HTR-8/SVneo (cell line): ENCODE measurements at regions not wholly inside any gene's neighbourhood (a gene's known extent, or its start where the extent isn't known, plus 50 kb on each side); places are given as distances from the start of the nearest gene placed in this dataset.

ENCODE experiments used
- DNase-seq: peaks from one replicate; pipeline ENCODE4 v3.0.0; 2011; ENCODE audit warnings: low spot score, mixed read lengths; ENCODE audit not compliant: insufficient read length
- FAIRE-seq: peaks from 2 replicates; lab custom pipeline; 2011; peaks lifted over from hg19 to GRCh38; lab: Jason Lieb, UNC

- no peak for FAIRE-seq
- DNase-seq, result no peak
Observed at GRCh38 chr5:20524991-20525529, 537.1 kb upstream of the CDH18 start.

GRCh38 chr5:20522905-20523482, 535.0 kb upstream of the CDH18 start:
- no peak for FAIRE-seq
- no peak for DNase-seq

GRCh38 chr5:20515606-20516005, 527.6 kb upstream of the CDH18 start:
- FAIRE-seq, result no peak
- DNase-seq, result no peak

- DNase-seq (no peak), FAIRE-seq (no peak)
Observed at GRCh38 chr5:20514145-20514544, 526.1 kb upstream of the CDH18 start.

- FAIRE-seq (no peak), DNase-seq (no peak)
Observed at GRCh38 chr5:20500546-20500945, 512.5 kb upstream of the CDH18 start.

GRCh38 chr5:20498926-20499325, 510.9 kb upstream of the CDH18 start:
- no peak for FAIRE-seq

GRCh38 chr5:20498102-20498501, 510.1 kb upstream of the CDH18 start:
- DNase-seq (no peak), FAIRE-seq (no peak)

More at GRCh38 chr5:20498926-20499325, 510.9 kb upstream of the CDH18 start:
- DNase-seq, result no peak

- FAIRE-seq, result no peak
- DNase-seq, result no peak
Observed at GRCh38 chr5:20497356-20497755, 509.4 kb upstream of the CDH18 start.

GRCh38 chr5:20494706-20495105, 506.7 kb upstream of the CDH18 start:
- DNase-seq, result no peak
- FAIRE-seq, result no peak

- no peak for FAIRE-seq
- DNase-seq, result no peak
Observed at GRCh38 chr5:20486826-20487225, 498.8 kb upstream of the CDH18 start.

- FAIRE-seq (no peak), DNase-seq (no peak)
Observed at GRCh38 chr5:20476016-20476415, 488.0 kb upstream of the CDH18 start.

GRCh38 chr5:20470997-20471396, 483.0 kb upstream of the CDH18 start:
- no peak for FAIRE-seq
- no peak for DNase-seq

GRCh38 chr5:20469792-20470191, 481.8 kb upstream of the CDH18 start:
- DNase-seq (no peak), FAIRE-seq (no peak)

- no peak for FAIRE-seq
- no peak for DNase-seq
Observed at GRCh38 chr5:20469390-20469789, 481.4 kb upstream of the CDH18 start.

GRCh38 chr5:20466512-20466911, 478.5 kb upstream of the CDH18 start:
- no peak for FAIRE-seq
- DNase-seq, result no peak

GRCh38 chr5:20463206-20463605, 475.2 kb upstream of the CDH18 start:
- FAIRE-seq, result no peak

GRCh38 chr5:20446121-20446520, 458.1 kb upstream of the CDH18 start:
- FAIRE-seq, result no peak
- DNase-seq, result no peak

More at GRCh38 chr5:20463206-20463605, 475.2 kb upstream of the CDH18 start:
- DNase-seq, result no peak

GRCh38 chr5:20445326-20445860, 457.4 kb upstream of the CDH18 start:
- DNase-seq, result no peak
- FAIRE-seq, result no peak

- no peak for FAIRE-seq
- DNase-seq, result no peak
Observed at GRCh38 chr5:20434786-20435185, 446.8 kb upstream of the CDH18 start.

GRCh38 chr5:20420991-20421595, 433.1 kb upstream of the CDH18 start:
- DNase-seq, result no peak
- no peak for FAIRE-seq
